Gastrocnemius medialis (tissue), 4 donors: ENCODE measurements at regions not wholly inside any gene's neighbourhood (a gene's known extent, or its start where the extent isn't known, plus 50 kb on each side); places are given as distances from the start of the nearest gene placed in this dataset.

ENCODE experiments used
- POLR2A ChIP-seq, 2 donors: fragments of 450-650 bp; IDR thresholded peaks; one replicate each; pipeline ENCODE4 v1.6.1; 2017; ENCODE audit warnings: antibody characterized with exemption in 2 of 2, mild to moderate bottlenecking in 2 of 2, moderate library complexity in 2 of 2
- TF ChIP-seq, protein P1 (sequence below), 5 experiments: fragments of 450-650 bp in 3 of 5; fragments of 200-600 bp in 2 of 5; sonication (generic) in 2 of 5; IDR thresholded peaks in 4 of 5; conservative IDR thresholded peaks in 1 of 5; 1 replicate in 4 of 5; 2 replicates in 1 of 5; pipeline ENCODE4 v1.5.1; 2016 to 2019; ENCODE audit warnings: antibody characterized with exemption in 5 of 5, mild to moderate bottlenecking in 3 of 5, moderate library complexity in 3 of 5

DNA sequence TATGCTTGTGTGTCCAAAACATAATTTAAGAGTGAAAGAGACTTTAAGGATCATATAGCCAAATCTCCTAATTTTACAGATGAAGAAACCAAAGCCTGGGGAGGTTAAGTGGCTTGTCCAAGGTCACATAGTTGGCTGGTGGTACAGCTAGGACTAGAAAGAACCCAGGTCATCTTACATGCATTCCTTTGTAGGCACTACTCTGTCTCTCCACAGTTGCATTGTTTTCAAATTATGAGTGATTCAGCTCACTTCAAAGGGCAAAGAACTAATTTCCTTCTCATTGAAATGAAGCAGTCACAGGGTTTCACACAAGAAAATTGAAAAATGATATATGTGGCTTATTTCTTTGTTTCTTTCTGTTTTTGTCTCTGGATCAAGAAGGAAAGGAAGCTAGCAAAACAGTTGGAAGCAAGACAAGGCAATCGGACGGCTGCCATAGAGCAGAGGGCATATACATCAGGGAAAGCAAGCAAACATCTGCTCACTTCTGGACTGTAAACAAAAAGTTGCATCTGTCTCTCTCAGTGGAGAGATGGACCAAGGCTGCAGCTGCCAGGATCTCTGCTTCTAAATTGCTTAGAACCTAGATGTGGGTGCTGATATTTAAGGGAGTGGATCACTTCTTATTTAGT lies 107.5 kb upstream of the AMOT start:
- TF ChIP-seq, protein P1, sequence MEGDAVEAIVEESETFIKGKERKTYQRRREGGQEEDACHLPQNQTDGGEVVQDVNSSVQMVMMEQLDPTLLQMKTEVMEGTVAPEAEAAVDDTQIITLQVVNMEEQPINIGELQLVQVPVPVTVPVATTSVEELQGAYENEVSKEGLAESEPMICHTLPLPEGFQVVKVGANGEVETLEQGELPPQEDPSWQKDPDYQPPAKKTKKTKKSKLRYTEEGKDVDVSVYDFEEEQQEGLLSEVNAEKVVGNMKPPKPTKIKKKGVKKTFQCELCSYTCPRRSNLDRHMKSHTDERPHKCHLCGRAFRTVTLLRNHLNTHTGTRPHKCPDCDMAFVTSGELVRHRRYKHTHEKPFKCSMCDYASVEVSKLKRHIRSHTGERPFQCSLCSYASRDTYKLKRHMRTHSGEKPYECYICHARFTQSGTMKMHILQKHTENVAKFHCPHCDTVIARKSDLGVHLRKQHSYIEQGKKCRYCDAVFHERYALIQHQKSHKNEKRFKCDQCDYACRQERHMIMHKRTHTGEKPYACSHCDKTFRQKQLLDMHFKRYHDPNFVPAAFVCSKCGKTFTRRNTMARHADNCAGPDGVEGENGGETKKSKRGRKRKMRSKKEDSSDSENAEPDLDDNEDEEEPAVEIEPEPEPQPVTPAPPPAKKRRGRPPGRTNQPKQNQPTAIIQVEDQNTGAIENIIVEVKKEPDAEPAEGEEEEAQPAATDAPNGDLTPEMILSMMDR (IDR thresholded peaks at IDR 0.05 in 4 of 5, conservative IDR thresholded peaks at IDR 0.05 in 1 of 5) = no peak
- no peak for TF ChIP-seq POLR2A (IDR thresholded peaks at IDR 0.05)
